Osteoblast (primary cell): ENCODE measurements at regions not wholly inside any gene's neighbourhood (a gene's known extent, or its start where the extent isn't known, plus 50 kb on each side); places are given as distances from the start of the nearest gene placed in this dataset.

ENCODE experiments used
- DNase-seq: peaks from one replicate; pipeline ENCODE4 v3.0.0; 2011; ENCODE audit warnings: low spot score, mixed read lengths; ENCODE audit not compliant: insufficient read length; ENCODE audit errors: missing footprints
- H2AFZ ChIP-seq: 2 replicates; pipeline ENCODE4 v1.6.0; 2011; ENCODE audit warnings: mild to moderate bottlenecking, low read length
- H3K27ac ChIP-seq: 2 replicates; pipeline ENCODE4 v1.5.1; 2011; ENCODE audit warnings: mild to moderate bottlenecking, low read depth, low read length, moderate library complexity
- H3K27me3 ChIP-seq: 2 replicates; pipeline ENCODE4 v1.6.0; 2012; ENCODE audit warnings: mild to moderate bottlenecking, control low read depth, inconsistent platforms, low read length, moderate library complexity; ENCODE audit not compliant: insufficient read depth
- H3K36me3 ChIP-seq: 2 replicates; pipeline ENCODE4 v1.5.1; 2011; ENCODE audit warnings: mild to moderate bottlenecking, low read length, control low read depth, moderate library complexity; ENCODE audit not compliant: insufficient read depth
- H3K4me1 ChIP-seq: 2 replicates; pipeline ENCODE4 v1.5.1; 2011; ENCODE audit warnings: mild to moderate bottlenecking, low read length, control low read depth, moderate library complexity; ENCODE audit not compliant: insufficient read depth
- H3K4me2 ChIP-seq: 2 replicates; pipeline ENCODE4 v1.6.0; 2011; ENCODE audit warnings: mild to moderate bottlenecking, low read length; ENCODE audit not compliant: insufficient read depth
- H3K4me3 ChIP-seq: fragments of 200-600 bp; sonication (generic); 3 replicates; pipeline ENCODE4 v1.5.1; 2012; ENCODE audit warnings: mild to moderate bottlenecking, low read length, inconsistent platforms; ENCODE audit not compliant: insufficient read depth
- H3K79me2 ChIP-seq: 2 replicates; pipeline ENCODE4 v1.6.0; 2012; ENCODE audit warnings: mild to moderate bottlenecking, low read length, control low read depth, inconsistent platforms; ENCODE audit not compliant: insufficient read depth
- H3K9me3 ChIP-seq: 2 replicates; pipeline ENCODE4 v1.5.1; 2011; ENCODE audit warnings: low read depth, low read length, control low read depth
- H4K20me1 ChIP-seq: 2 replicates; pipeline ENCODE4 v1.6.0; 2012; ENCODE audit warnings: mild to moderate bottlenecking, low read length, control low read depth; ENCODE audit not compliant: insufficient read depth
- TF ChIP-seq, protein P1 (sequence below): IDR thresholded peaks from 2 replicates; pipeline ENCODE4 v1.5.1; 2011; ENCODE audit warnings: mild to moderate bottlenecking, low read depth, low read length, moderate library complexity; ENCODE audit errors: extremely low read depth

DNA sequence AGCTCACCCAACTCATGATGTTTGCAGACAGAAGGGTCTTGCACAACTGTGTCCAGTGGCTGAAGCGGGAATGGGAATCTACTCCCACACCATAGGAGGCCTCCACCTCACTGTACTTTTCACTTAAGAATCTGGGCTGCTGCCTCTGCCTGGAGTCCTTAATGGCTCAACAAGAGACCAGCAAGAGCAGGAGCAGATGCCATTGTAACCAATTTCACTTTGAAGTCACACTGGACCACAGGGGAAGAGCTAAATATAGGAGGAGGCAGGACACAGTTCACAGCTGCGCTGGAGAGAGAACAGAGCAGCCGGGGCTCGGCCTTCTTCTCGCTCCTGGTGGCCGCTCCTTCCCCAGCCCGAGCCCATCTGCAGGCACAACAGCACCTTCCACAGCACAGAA is 120.4 kb downstream of the SIPA1L2 start:
- no peak overlapping the region for H3K27ac ChIP-seq
- no peaks in the 10 kb centered on the region for H3K27me3 ChIP-seq
- no peaks in the 10 kb centered on the region for H3K4me1 ChIP-seq
- TF ChIP-seq, protein P1, sequence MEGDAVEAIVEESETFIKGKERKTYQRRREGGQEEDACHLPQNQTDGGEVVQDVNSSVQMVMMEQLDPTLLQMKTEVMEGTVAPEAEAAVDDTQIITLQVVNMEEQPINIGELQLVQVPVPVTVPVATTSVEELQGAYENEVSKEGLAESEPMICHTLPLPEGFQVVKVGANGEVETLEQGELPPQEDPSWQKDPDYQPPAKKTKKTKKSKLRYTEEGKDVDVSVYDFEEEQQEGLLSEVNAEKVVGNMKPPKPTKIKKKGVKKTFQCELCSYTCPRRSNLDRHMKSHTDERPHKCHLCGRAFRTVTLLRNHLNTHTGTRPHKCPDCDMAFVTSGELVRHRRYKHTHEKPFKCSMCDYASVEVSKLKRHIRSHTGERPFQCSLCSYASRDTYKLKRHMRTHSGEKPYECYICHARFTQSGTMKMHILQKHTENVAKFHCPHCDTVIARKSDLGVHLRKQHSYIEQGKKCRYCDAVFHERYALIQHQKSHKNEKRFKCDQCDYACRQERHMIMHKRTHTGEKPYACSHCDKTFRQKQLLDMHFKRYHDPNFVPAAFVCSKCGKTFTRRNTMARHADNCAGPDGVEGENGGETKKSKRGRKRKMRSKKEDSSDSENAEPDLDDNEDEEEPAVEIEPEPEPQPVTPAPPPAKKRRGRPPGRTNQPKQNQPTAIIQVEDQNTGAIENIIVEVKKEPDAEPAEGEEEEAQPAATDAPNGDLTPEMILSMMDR, result no peak
- H3K9me3 ChIP-seq, result no peaks in the 10 kb centered on the region
- H3K36me3 ChIP-seq, result no peaks in the 10 kb centered on the region
- DNase-seq, result no peak
- no peaks in the 10 kb centered on the region for H4K20me1 ChIP-seq
- H3K79me2 ChIP-seq, result no peaks in the 10 kb centered on the region
- no peak overlapping the region for H3K4me2 ChIP-seq
- H3K4me3 ChIP-seq, result no peak overlapping the region
- H2AFZ ChIP-seq, result no peak overlapping the region

DNA sequence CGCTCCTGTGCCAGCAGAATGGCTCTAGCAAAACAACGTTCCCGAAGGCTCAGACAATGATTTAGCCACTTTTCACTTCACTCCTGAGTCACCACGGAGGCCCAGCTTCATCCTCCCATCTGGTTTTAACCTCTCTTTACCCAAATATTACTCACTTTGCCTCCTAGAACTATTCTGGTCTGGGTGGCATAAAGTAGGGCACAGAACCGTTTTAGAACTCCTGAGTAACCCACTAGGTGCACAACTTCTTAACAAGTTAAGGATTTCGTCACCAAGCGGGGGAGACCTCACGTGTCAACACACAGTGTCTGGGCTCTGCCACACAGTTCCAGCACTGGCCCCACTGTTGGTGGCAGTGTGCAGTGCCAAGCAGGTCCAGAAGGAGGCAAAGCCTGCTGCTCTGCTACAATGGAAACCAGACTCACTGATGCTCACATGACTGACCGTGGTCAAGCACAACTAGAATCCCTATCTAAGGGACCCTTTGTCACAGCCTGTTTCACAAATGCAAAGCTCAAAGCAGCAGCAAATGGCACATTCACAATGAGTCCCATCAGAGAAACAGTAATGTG is 121.7 kb downstream of the SIPA1L2 start:
- TF ChIP-seq, protein P1, result no peak
- no peak overlapping the region for H3K27ac ChIP-seq
- H3K4me3 ChIP-seq, result no peak overlapping the region
- no peaks in the 10 kb centered on the region for H3K9me3 ChIP-seq
- no peaks in the 10 kb centered on the region for H3K27me3 ChIP-seq
- no peaks in the 10 kb centered on the region for H3K79me2 ChIP-seq
- H4K20me1 ChIP-seq, result no peaks in the 10 kb centered on the region
- DNase-seq, result peak; percentile 63
- no peaks in the 10 kb centered on the region for H3K4me1 ChIP-seq
- H3K36me3 ChIP-seq, result no peaks in the 10 kb centered on the region
- no peak overlapping the region for H2AFZ ChIP-seq
- H3K4me2 ChIP-seq, result no peak overlapping the region

DNA sequence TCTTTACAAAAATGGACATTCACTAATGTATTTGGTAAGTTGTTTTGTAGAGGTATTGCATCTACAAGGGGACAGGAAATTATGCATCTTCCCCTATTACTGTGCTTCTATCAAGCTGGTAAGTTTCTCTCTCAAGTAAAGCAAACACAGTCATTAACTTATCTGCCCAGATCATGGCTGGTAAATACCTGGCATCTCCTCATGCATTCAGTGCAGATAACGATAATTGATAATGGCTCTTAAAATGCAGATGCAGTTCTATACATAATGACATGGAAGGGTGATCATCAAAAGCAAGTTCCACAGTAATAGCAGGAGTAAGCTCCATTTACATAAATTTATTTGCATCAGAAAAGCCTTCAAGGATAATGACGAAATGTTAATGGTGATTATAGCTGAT is 122.4 kb downstream of the SIPA1L2 start:
- Histone ChIP-seq H3K4me1 (no peaks in the 10 kb centered on the region), H3K36me3 (no peaks in the 10 kb centered on the region), H3K27ac (no peak overlapping the region), H2AFZ (no peak overlapping the region), H3K27me3 (no peaks in the 10 kb centered on the region), H3K4me3 (no peak overlapping the region), H3K79me2 (no peaks in the 10 kb centered on the region), H3K4me2 (no peak overlapping the region), H3K9me3 (no peaks in the 10 kb centered on the region), H4K20me1 (no peaks in the 10 kb centered on the region)
- TF ChIP-seq, protein P1, result no peak
- no peak for DNase-seq

DNA sequence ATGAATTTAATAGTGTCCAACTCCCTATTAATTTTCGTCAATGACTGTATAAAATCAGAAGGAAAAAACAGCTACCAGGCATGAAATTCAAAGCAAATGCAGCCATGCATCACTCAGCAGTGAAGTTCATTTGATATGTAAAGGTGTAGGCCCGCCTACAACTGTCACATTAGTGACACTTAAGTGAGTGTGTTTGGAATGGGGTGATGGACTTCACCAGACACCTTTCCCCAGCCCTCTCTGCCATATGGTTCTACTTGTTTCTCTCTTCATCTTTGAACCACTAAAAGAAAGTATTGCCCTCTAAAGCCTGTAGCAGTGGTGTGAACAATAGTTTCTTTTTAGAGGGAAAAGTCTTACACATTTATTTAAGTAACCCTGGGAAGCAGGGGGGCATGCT is 124.0 kb downstream of the SIPA1L2 start:
- H3K4me3 ChIP-seq, result no peak overlapping the region
- no peaks in the 10 kb centered on the region for H3K27me3 ChIP-seq
- no peaks in the 10 kb centered on the region for H3K36me3 ChIP-seq
- no peaks in the 10 kb centered on the region for H4K20me1 ChIP-seq
- H3K4me1 ChIP-seq, result peaks cover 3% of the 10 kb centered on the region
- no peaks in the 10 kb centered on the region for H3K9me3 ChIP-seq
- H3K27ac ChIP-seq, result no peak overlapping the region
- H2AFZ ChIP-seq, result no peak overlapping the region
- DNase-seq, result no peak
- TF ChIP-seq, protein P1, result no peak
- no peak overlapping the region for H3K4me2 ChIP-seq
- no peaks in the 10 kb centered on the region for H3K79me2 ChIP-seq
